ENCODE measurements at regions not wholly inside any gene's neighbourhood (a gene's known extent, or its start where the extent isn't known, plus 50 kb on each side); places are given as distances from the start of the nearest gene placed in this dataset.
"Not testable (repeated sequence)": the region's sequence is repeated elsewhere in the genome, so short reads cannot be mapped to it uniquely, and the experiment has no call there.

DNA sequence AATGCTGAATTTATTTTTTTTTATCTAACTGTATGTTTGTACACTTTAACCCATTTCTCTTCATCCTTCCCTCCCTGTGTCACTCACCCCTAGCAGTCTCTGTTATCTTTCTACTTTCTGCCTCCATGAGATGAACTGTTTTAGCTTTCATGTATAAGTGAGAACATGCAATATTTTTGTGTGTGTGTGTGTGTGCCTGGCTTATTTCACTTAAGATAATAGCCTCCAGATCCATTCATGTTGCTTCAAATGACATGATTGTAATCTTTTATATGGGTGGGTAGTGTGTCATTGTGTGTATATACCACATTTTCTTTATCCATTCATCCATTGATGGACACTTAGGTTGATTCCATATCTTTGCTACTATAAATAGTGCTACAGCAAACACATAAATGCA, 1023.9 kb downstream of the TLE1 start:
- H3K4me3 ChIP-seq (replicated peaks; ENCODE audit: low read depth, low read length), result no peak overlapping the region
- TF ChIP-seq, protein P1, sequence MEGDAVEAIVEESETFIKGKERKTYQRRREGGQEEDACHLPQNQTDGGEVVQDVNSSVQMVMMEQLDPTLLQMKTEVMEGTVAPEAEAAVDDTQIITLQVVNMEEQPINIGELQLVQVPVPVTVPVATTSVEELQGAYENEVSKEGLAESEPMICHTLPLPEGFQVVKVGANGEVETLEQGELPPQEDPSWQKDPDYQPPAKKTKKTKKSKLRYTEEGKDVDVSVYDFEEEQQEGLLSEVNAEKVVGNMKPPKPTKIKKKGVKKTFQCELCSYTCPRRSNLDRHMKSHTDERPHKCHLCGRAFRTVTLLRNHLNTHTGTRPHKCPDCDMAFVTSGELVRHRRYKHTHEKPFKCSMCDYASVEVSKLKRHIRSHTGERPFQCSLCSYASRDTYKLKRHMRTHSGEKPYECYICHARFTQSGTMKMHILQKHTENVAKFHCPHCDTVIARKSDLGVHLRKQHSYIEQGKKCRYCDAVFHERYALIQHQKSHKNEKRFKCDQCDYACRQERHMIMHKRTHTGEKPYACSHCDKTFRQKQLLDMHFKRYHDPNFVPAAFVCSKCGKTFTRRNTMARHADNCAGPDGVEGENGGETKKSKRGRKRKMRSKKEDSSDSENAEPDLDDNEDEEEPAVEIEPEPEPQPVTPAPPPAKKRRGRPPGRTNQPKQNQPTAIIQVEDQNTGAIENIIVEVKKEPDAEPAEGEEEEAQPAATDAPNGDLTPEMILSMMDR (IDR thresholded peaks at IDR 0.05; ENCODE audit: low read length, missing control alignments), result no peak
- no peak for DNase-seq (ENCODE audit: low read depth)

DNA sequence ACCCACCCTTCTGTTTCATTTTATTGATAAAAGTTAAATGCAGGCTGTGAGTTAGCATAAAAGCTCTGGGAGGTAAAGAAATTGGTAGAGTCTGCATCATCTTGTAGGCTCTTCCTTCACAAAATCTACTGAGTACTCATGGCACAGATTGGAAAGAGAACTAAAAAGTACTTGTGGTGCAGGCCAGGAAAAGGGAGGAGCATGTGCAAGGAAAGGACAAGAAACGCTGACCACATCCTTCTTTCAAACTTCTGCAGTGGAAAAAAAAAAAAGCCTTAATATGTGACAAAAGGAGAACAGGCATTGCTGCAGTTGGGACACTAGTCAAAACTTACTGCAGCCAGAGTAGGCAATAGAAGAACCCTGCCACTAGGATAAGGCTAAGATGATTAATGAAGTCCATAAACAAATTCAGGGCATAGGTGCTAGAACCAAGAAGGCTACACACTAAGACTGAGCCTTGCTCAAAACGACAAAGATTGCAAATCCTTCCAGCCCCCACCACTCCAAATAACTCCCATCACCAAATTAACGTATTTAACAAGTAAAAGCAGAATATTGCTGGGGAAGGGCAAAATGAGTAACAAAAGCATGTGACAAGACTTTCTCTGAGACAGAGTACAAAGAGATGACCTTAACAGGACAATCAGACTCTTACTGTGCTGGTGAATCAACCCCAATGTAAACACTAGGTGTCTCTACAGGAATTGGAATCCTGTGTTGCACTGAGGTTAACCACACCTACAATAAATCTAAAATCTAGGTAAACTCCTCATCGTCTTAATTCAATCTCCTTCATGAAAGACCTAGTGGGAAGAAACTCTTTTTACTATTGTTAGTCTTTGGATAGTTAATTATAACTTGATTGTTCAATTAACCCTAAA, 1024.8 kb downstream of the TLE1 start:
- H3K4me3 ChIP-seq (replicated peaks; ENCODE audit: low read depth, low read length), result no peak overlapping the region
- peak; percentile 2 for DNase-seq (ENCODE audit: low read depth)
- TF ChIP-seq, protein P1 (IDR thresholded peaks at IDR 0.05; ENCODE audit: low read length, missing control alignments), result peak; percentile 0

DNA sequence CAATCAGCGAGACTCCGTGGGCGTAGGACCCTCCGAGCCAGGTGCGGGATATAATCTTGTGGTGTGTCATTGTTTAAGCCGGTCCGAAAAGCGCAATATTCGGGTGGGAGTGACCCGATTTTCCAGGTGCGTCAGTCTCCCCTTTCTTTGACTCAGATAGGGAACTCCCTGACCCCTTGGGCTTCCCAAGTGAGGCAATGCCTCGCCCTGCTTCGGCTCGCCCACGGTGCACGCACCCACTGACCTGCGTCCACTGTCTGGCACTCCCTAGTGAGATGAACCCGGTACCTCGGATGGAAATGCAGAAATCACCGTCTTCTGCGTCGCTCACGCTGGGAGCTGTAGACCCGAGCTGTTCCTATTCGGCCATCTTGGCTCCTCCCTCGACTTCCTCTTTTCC, 1029.6 kb downstream of the TLE1 start:
- not testable (repeated sequence) for DNase-seq (ENCODE audit: low read depth); H3K4me3 ChIP-seq (replicated peaks; ENCODE audit: low read depth, low read length)

- TF ChIP-seq, protein P1 (IDR thresholded peaks at IDR 0.05; ENCODE audit: low read length, missing control alignments), result no peak
- H3K4me3 ChIP-seq (replicated peaks; ENCODE audit: low read depth, low read length), result no peak overlapping the region
- DNase-seq (ENCODE audit: low read depth), result peak; percentile 74
Measured at GRCh38 chr9:80651044-80651443, 1038.3 kb downstream of the TLE1 start.

DNA sequence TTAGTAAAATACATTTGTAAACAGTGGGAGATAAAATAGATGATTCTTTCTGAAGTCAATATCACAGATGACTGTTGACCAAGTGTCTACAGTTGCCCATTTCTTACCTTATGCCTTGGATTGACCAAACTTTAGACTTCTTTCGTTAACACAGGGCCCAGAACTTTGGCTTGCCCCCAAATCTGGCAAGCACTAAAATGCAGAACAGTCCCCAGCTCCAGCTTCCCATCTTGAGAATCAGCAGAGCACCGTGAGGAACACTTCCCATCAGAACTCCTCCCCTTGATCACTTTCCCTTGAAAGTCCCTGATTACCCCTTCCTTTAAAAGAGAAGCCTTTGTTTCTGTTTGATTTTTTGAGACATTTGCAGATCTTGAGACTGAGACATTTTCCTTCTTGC, 1039.9 kb downstream of the TLE1 start:
- TF ChIP-seq, protein P1 (IDR thresholded peaks at IDR 0.05; ENCODE audit: low read length, missing control alignments), result no peak
- DNase-seq (ENCODE audit: low read depth), result no peak

GRCh38 chr9:80649001-80649420, 1040.3 kb downstream of the TLE1 start:
- peak; percentile 94 for DNase-seq (ENCODE audit: low read depth)
- TF ChIP-seq, protein P1 (IDR thresholded peaks at IDR 0.05; ENCODE audit: low read length, missing control alignments), result no peak
- no peak overlapping the region for H3K4me3 ChIP-seq (replicated peaks; ENCODE audit: low read depth, low read length)

More for the DNA sequence above, 1039.9 kb downstream of the TLE1 start:
- H3K4me3 ChIP-seq (replicated peaks; ENCODE audit: low read depth, low read length), result no peak overlapping the region

GRCh38 chr9:80648336-80648735, 1041.0 kb downstream of the TLE1 start:
- H3K4me3 ChIP-seq (replicated peaks; ENCODE audit: low read depth, low read length), result no peak overlapping the region
- TF ChIP-seq, protein P1 (IDR thresholded peaks at IDR 0.05; ENCODE audit: low read length, missing control alignments), result no peak
- DNase-seq (ENCODE audit: low read depth), result peak; percentile 71

Measured in fibroblast of pulmonary artery (primary cell).